ENCODE measurements at regions not wholly inside any gene's neighbourhood (a gene's known extent, or its start where the extent isn't known, plus 50 kb on each side); places are given as distances from the start of the nearest gene placed in this dataset.

DNA sequence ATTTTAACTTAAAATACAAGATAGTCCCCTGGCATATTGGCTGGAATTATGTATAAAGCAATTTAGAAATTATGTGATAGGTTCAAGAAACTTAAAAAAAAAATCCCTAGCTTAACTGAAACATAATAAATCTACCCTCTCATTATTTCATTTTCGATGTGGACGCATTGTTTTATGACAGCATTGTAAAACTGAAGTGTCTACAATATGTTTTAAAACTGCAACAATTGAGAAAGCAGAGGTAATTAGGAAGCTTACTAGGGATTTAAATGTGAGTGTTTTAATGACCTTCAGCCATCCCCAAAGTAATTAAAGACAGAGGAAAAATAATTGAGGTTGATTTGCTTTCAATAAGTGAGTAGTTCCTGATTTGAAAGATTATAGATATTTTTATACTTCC is 776.0 kb downstream of the TBC1D32 start:
- Mint-ChIP-seq H3K9me3 (no peaks in the 10 kb centered on the region), H3K4me3 (no peak overlapping the region), H3K27ac (no peak overlapping the region), H3K4me1 (no peaks in the 10 kb centered on the region), H3K27me3 (no peaks in the 10 kb centered on the region), H3K36me3 (ENCODE audit: low read depth) (no peaks in the 10 kb centered on the region)
- no peak for DNase-seq
- POLR2A ChIA-PET = no interaction called here
- CTCF ChIA-PET = interaction anchor here (0.6 kb wide), 1 partner anchor 333 kb away, joined by 3 read pairs; no protein-coding TSS in a partner anchor

- Mint-ChIP-seq H3K27me3 (no peaks in the 10 kb centered on the region), H3K27ac (no peak overlapping the region), H3K36me3 (ENCODE audit: low read depth) (no peaks in the 10 kb centered on the region), H3K4me3 (no peak overlapping the region), H3K4me1 (no peaks in the 10 kb centered on the region), H3K9me3 (no peaks in the 10 kb centered on the region)
- DNase-seq = no peak
- ChIA-PET CTCF (no interaction called here), POLR2A (interaction anchor here (0.6 kb wide), 1 partner anchor 13 kb away, joined by 3 read pairs; no protein-coding TSS in a partner anchor)
These were observed 776.7 kb downstream of the TBC1D32 start for GRCh38 chr6:120557554-120557953.

DNA sequence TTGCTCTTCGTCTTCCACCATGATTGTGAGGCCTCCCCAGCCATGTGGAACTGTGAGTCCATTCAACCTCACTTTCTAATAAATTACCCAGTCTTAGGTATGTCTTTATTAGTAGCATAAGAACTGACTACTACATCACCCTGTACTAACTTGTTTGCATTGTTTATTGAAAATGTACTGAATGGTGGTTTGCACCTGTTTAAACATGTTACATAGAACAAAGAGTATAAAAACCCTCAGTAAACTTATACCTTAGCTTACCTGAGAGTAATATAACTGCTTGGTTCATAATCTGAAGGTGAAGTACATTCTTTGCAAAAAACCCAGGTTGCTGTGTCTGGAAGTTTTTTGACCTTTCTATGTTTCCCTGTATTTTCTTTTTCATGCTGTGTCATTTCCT is 777.8 kb downstream of the TBC1D32 start:
- CTCF ChIA-PET = no interaction called here
- Mint-ChIP-seq H3K4me3 (no peak overlapping the region), H3K4me1 (no peaks in the 10 kb centered on the region), H3K36me3 (ENCODE audit: low read depth) (no peaks in the 10 kb centered on the region), H3K9me3 (no peaks in the 10 kb centered on the region), H3K27me3 (no peaks in the 10 kb centered on the region), H3K27ac (no peak overlapping the region)
- POLR2A ChIA-PET = no interaction called here
- DNase-seq = no peak

DNA sequence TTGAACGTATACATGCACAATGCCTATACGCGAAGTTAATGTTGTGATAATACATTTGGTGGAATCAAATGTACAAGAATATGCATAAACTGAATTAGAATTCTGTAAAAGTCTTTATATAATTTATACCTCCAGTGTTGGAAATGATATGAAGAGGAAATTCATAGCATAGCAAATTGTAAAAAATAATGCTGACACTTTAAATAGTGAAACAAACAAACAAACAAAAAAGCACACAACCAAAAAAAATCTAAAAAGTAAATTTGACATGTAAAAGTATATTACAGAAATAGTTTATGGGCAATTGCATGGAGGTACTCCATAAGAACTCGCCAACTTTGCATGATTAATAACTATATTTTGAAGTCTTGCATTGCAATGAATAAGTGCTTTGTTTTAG is 780.9 kb downstream of the TBC1D32 start:
- CTCF ChIA-PET = no interaction called here
- H3K4me1 Mint-ChIP-seq = no peaks in the 10 kb centered on the region
- no peaks in the 10 kb centered on the region for H3K36me3 Mint-ChIP-seq (ENCODE audit: low read depth)
- DNase-seq = no peak
- H3K9me3 Mint-ChIP-seq = no peaks in the 10 kb centered on the region
- POLR2A ChIA-PET = no interaction called here
- H3K27me3 Mint-ChIP-seq = no peaks in the 10 kb centered on the region
- H3K27ac Mint-ChIP-seq = no peak overlapping the region
- H3K4me3 Mint-ChIP-seq = no peak overlapping the region

DNA sequence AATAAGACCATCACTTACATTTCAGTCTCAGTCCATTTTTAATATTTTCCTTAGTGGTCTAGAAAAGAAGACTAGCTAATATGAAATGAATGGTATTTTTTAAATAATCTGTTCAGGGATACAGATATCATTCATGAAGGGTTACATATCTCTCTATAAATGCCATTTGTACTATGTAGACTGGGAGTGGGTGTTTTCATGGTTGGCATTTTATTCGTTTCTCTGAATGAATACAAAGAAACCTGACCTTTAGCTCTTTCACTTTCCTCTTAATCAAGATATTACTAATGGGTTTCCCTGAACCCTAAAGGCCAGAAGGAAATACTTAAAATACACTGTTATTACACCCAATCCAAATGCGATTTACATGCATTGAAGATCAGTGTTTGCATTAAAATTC is 788.9 kb downstream of the TBC1D32 start:
- ChIA-PET CTCF (no interaction called here), POLR2A (no interaction called here)
- Mint-ChIP-seq H3K27ac (no peak overlapping the region), H3K36me3 (ENCODE audit: low read depth) (no peaks in the 10 kb centered on the region), H3K27me3 (no peaks in the 10 kb centered on the region), H3K4me1 (no peaks in the 10 kb centered on the region), H3K4me3 (no peak overlapping the region), H3K9me3 (no peaks in the 10 kb centered on the region)
- DNase-seq = no peak

DNA sequence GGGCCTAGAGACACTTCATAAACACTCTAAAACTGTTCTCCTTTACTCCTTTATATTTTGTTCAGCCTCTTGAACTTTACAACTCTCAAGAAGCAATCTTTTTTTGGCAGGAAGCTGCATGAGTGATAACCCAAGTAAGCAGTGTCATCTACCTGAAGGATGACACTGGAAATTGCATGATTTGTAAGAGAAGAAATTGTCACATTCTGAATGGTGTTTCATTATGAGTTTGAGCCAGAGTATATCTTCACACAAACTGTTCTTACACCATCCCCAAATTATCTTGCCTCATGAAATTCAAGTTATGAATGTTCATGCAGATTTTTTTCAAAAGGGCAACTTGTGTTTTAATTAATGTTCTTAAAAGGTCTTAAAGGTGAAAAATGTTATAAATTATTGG is 799.3 kb downstream of the TBC1D32 start:
- ChIA-PET POLR2A (no interaction called here), CTCF (no interaction called here)
- no peaks in the 10 kb centered on the region for H3K36me3 Mint-ChIP-seq (ENCODE audit: low read depth)
- no peak for DNase-seq
- no peak overlapping the region for H3K27ac Mint-ChIP-seq
- no peaks in the 10 kb centered on the region for H3K4me1 Mint-ChIP-seq
- no peak overlapping the region for H3K4me3 Mint-ChIP-seq
- no peaks in the 10 kb centered on the region for H3K27me3 Mint-ChIP-seq
- peaks cover 7% of the 10 kb centered on the region for H3K9me3 Mint-ChIP-seq

DNA sequence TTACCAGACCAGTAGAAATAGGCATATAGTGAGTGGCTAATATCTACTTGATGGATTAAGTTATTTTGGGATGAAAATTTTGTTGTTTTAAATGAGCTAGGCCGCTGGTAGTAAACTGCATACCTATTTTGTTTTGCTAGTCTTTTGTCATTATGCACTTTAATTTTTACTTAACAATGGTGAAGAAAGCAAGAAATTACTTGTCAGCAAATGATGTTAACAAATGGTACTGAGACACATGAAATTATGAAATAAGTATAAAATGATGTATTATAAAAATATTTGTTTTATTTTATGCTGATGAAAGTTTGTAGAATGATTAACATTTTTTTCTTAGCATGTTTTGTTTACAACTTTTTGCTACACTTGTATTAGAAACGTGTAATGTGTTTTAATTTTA is 807.7 kb downstream of the TBC1D32 start:
- Mint-ChIP-seq H3K9me3 (no peaks in the 10 kb centered on the region), H3K4me1 (no peaks in the 10 kb centered on the region), H3K36me3 (ENCODE audit: low read depth) (no peaks in the 10 kb centered on the region), H3K27me3 (no peaks in the 10 kb centered on the region), H3K4me3 (no peak overlapping the region), H3K27ac (no peak overlapping the region)
- no peak for DNase-seq
- CTCF ChIA-PET = no interaction called here
- POLR2A ChIA-PET = no interaction called here

- Mint-ChIP-seq H3K27ac (no peak overlapping the region), H3K4me1 (no peaks in the 10 kb centered on the region), H3K27me3 (no peaks in the 10 kb centered on the region), H3K9me3 (no peaks in the 10 kb centered on the region), H3K4me3 (no peak overlapping the region), H3K36me3 (ENCODE audit: low read depth) (no peaks in the 10 kb centered on the region)
- ChIA-PET CTCF (no interaction called here), POLR2A (no interaction called here)
- DNase-seq = no peak
These were observed 819.7 kb downstream of the TBC1D32 start for GRCh38 chr6:120514544-120514943.

- no peak overlapping the region for H3K27ac Mint-ChIP-seq
- no peak for DNase-seq
- no peaks in the 10 kb centered on the region for H3K27me3 Mint-ChIP-seq
- H3K9me3 Mint-ChIP-seq = no peaks in the 10 kb centered on the region
- ChIA-PET CTCF (no interaction called here), POLR2A (no interaction called here)
- no peak overlapping the region for H3K4me3 Mint-ChIP-seq
- H3K36me3 Mint-ChIP-seq (ENCODE audit: low read depth) = no peaks in the 10 kb centered on the region
- no peaks in the 10 kb centered on the region for H3K4me1 Mint-ChIP-seq
These were observed 822.6 kb downstream of the TBC1D32 start for GRCh38 chr6:120511712-120512111.

DNA sequence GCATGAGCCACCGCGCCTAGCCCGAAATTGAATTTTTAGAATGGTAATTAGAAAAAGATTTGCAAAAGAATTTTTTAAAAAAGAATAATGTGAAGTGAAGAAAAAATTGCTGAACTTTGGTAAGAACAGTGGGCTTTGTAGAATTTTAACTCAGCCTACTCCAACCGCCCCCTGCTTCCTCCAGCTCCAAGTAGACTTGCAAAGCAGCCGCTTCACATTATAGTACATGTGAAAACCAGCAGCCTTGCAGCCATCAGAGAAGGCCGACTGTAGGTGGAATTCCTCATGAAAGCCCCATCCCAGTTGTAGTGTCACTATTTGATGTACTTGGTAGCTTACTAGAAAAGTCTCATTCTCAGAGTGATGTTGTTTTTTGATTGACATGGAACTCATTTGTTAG is 835.6 kb downstream of the TBC1D32 start:
- Mint-ChIP-seq H3K36me3 (ENCODE audit: low read depth) (no peaks in the 10 kb centered on the region), H3K4me3 (no peak overlapping the region), H3K9me3 (peaks cover 2% of the 10 kb centered on the region), H3K27me3 (no peaks in the 10 kb centered on the region), H3K4me1 (no peaks in the 10 kb centered on the region), H3K27ac (no peak overlapping the region)
- no peak for DNase-seq
- CTCF ChIA-PET = no interaction called here
- POLR2A ChIA-PET = no interaction called here

- Mint-ChIP-seq H3K27ac (no peak overlapping the region), H3K4me1 (no peaks in the 10 kb centered on the region), H3K27me3 (no peaks in the 10 kb centered on the region), H3K9me3 (no peaks in the 10 kb centered on the region), H3K36me3 (ENCODE audit: low read depth) (no peaks in the 10 kb centered on the region), H3K4me3 (no peak overlapping the region)
- POLR2A ChIA-PET = no interaction called here
- DNase-seq = no peak
- CTCF ChIA-PET = no interaction called here
These were observed 837.6 kb downstream of the TBC1D32 start for GRCh38 chr6:120496661-120497060.

- no peaks in the 10 kb centered on the region for H3K9me3 Mint-ChIP-seq
- no peak overlapping the region for H3K4me3 Mint-ChIP-seq
- H3K36me3 Mint-ChIP-seq (ENCODE audit: low read depth) = no peaks in the 10 kb centered on the region
- H3K4me1 Mint-ChIP-seq = no peaks in the 10 kb centered on the region
- no peak overlapping the region for H3K27ac Mint-ChIP-seq
- CTCF ChIA-PET = no interaction called here
- H3K27me3 Mint-ChIP-seq = no peaks in the 10 kb centered on the region
- no peak for DNase-seq
- POLR2A ChIA-PET = no interaction called here
These were observed 840.8 kb downstream of the TBC1D32 start for GRCh38 chr6:120493505-120493904.

GRCh38 chr6:120489941-120490340 is 844.3 kb downstream of the TBC1D32 start:
- no peaks in the 10 kb centered on the region for H3K9me3 Mint-ChIP-seq
- no peak overlapping the region for H3K4me3 Mint-ChIP-seq
- H3K4me1 Mint-ChIP-seq = no peaks in the 10 kb centered on the region
- no peaks in the 10 kb centered on the region for H3K36me3 Mint-ChIP-seq (ENCODE audit: low read depth)
- no peak overlapping the region for H3K27ac Mint-ChIP-seq
- CTCF ChIA-PET = no interaction called here
- H3K27me3 Mint-ChIP-seq = no peaks in the 10 kb centered on the region
- POLR2A ChIA-PET = no interaction called here
- no peak for DNase-seq

DNA sequence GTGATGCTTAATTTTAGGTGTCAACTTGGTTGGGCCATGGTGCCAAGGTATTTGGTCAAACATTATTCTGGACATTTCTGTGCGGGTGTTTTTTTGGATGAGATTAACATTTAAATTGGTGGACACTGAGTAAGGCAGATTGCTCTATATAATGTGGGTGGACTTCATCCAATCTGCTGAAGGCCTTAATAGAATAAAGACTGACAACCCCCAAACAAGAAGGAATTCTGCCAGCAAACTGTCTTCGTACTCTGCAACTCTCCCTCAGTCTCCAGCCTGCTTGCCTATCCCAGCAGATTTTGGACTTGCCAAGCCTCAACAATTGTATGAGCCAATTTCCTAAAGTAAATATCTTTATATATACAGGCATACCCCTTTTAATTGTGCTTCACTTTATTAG is 850.1 kb downstream of the TBC1D32 start:
- Mint-ChIP-seq H3K4me3 (no peak overlapping the region), H3K9me3 (peaks cover 6% of the 10 kb centered on the region), H3K27ac (no peak overlapping the region), H3K4me1 (no peaks in the 10 kb centered on the region), H3K27me3 (no peaks in the 10 kb centered on the region), H3K36me3 (ENCODE audit: low read depth) (no peaks in the 10 kb centered on the region)
- ChIA-PET CTCF (no interaction called here), POLR2A (no interaction called here)
- no peak for DNase-seq

GRCh38 chr6:120478650-120479049 is 855.6 kb downstream of the TBC1D32 start:
- H3K4me1 Mint-ChIP-seq = no peaks in the 10 kb centered on the region
- no peak for DNase-seq
- H3K9me3 Mint-ChIP-seq = peaks cover 11% of the 10 kb centered on the region
- ChIA-PET CTCF (no interaction called here), POLR2A (no interaction called here)
- H3K27ac Mint-ChIP-seq = no peak overlapping the region
- H3K4me3 Mint-ChIP-seq = no peak overlapping the region
- H3K27me3 Mint-ChIP-seq = no peaks in the 10 kb centered on the region
- H3K36me3 Mint-ChIP-seq (ENCODE audit: low read depth) = no peaks in the 10 kb centered on the region
